ENCODE measurements at regions not wholly inside any gene's neighbourhood (a gene's known extent, or its start where the extent isn't known, plus 50 kb on each side); places are given as distances from the start of the nearest gene placed in this dataset.

- intact Hi-C loops (cut with DNase I, micrococcal nuclease): no loop called here
Observed at GRCh38 chr9:79980432-79980831, 408.7 kb downstream of the TLE4 start.

GRCh38 chr9:79977510-79978197, 405.9 kb downstream of the TLE4 start:
- intact Hi-C loops (cut with DNase I, micrococcal nuclease): no loop called here
- ATAC-seq (no peak), DNase-seq (no peak)
- no peak overlapping the region for H3K4me3 ChIP-seq
- no peak for TF ChIP-seq CTCF (IDR thresholded peaks at IDR 0.05)
- H3K4me1 ChIP-seq (ENCODE audit: low read depth): no peaks in the 10 kb centered on the region
- no peaks in the 10 kb centered on the region for H3K9me3 ChIP-seq
- no peaks in the 10 kb centered on the region for H3K36me3 ChIP-seq (ENCODE audit: low read depth)

More at GRCh38 chr9:79980432-79980831, 408.7 kb downstream of the TLE4 start:
- Histone ChIP-seq H3K9me3 (no peaks in the 10 kb centered on the region), H3K4me3 (no peak overlapping the region), H3K36me3 (ENCODE audit: low read depth) (no peaks in the 10 kb centered on the region), H3K4me1 (ENCODE audit: low read depth) (no peaks in the 10 kb centered on the region)
- no peak for TF ChIP-seq CTCF (IDR thresholded peaks at IDR 0.05)
- ATAC-seq (no peak), DNase-seq (no peak)

GRCh38 chr9:79977074-79977435, 405.3 kb downstream of the TLE4 start:
- no peaks in the 10 kb centered on the region for H3K4me1 ChIP-seq (ENCODE audit: low read depth)
- H3K36me3 ChIP-seq (ENCODE audit: low read depth): no peaks in the 10 kb centered on the region
- intact Hi-C loops (cut with DNase I, micrococcal nuclease): no loop called here
- ATAC-seq: no peak
- no peak for DNase-seq
- no peak overlapping the region for H3K4me3 ChIP-seq
- TF ChIP-seq CTCF (IDR thresholded peaks at IDR 0.05): no peak
- no peaks in the 10 kb centered on the region for H3K9me3 ChIP-seq

GRCh38 chr9:79976257-79977073, 404.7 kb downstream of the TLE4 start:
- intact Hi-C loops (cut with DNase I, micrococcal nuclease): no loop called here
- TF ChIP-seq CTCF (IDR thresholded peaks at IDR 0.05): no peak
- H3K36me3 ChIP-seq (ENCODE audit: low read depth): no peaks in the 10 kb centered on the region
- DNase-seq (no peak), ATAC-seq (no peak)
- no peaks in the 10 kb centered on the region for H3K4me1 ChIP-seq (ENCODE audit: low read depth)
- H3K4me3 ChIP-seq: no peak overlapping the region
- H3K9me3 ChIP-seq: no peaks in the 10 kb centered on the region

- no peak for TF ChIP-seq CTCF (IDR thresholded peaks at IDR 0.05)
- DNase-seq (peak in 1 of 3 donors; percentile 28), ATAC-seq (no peak)
- Histone ChIP-seq H3K36me3 (ENCODE audit: low read depth) (no peaks in the 10 kb centered on the region), H3K9me3 (no peaks in the 10 kb centered on the region), H3K4me3 (no peak overlapping the region), H3K4me1 (ENCODE audit: low read depth) (no peaks in the 10 kb centered on the region)
- intact Hi-C loops (cut with DNase I, micrococcal nuclease): no loop called here
Observed at GRCh38 chr9:79975621-79976256, 404.0 kb downstream of the TLE4 start.
